ENCODE measurements at regions not wholly inside any gene's neighbourhood (a gene's known extent, or its start where the extent isn't known, plus 50 kb on each side); places are given as distances from the start of the nearest gene placed in this dataset.

DNA sequence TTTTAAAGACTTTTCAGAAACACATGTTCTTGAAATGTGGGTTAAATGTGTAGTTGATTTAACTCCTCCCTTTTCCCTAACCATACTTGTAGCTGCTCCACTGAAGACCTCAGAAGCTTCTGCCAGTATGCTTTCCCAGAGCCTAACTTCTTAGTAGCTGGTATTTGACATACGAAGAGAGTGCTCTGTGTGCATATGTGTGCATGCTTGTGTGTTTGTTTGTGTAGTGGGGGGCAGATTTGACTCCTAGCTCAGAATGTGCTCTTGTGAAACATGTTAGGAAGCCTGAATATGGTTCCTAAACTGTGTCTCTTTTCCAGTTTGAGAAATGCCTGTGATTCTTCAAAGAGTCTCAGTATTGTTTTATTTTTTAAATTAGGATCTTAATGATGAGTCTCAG lies 420.4 kb downstream of the PCNX1 start:
- TF ChIP-seq POLR2A (IDR thresholded peaks at IDR 0.05) (no peak), POLR2AphosphoS5 (IDR thresholded peaks at IDR 0.05) (no peak)
- TF ChIP-seq, protein P1, sequence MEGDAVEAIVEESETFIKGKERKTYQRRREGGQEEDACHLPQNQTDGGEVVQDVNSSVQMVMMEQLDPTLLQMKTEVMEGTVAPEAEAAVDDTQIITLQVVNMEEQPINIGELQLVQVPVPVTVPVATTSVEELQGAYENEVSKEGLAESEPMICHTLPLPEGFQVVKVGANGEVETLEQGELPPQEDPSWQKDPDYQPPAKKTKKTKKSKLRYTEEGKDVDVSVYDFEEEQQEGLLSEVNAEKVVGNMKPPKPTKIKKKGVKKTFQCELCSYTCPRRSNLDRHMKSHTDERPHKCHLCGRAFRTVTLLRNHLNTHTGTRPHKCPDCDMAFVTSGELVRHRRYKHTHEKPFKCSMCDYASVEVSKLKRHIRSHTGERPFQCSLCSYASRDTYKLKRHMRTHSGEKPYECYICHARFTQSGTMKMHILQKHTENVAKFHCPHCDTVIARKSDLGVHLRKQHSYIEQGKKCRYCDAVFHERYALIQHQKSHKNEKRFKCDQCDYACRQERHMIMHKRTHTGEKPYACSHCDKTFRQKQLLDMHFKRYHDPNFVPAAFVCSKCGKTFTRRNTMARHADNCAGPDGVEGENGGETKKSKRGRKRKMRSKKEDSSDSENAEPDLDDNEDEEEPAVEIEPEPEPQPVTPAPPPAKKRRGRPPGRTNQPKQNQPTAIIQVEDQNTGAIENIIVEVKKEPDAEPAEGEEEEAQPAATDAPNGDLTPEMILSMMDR (IDR thresholded peaks at IDR 0.05 in 8 of 11, conservative IDR thresholded peaks at IDR 0.05 in 3 of 11): no peak
